MCF 10A (cell line): ENCODE measurements at regions not wholly inside any gene's neighbourhood (a gene's known extent, or its start where the extent isn't known, plus 50 kb on each side); places are given as distances from the start of the nearest gene placed in this dataset.
A peak's percentile ranks its signal among the peaks of the same experiment; 100 is the strongest.

Experiments used
- BruUV-seq: library from RNA; stranded (reverse); fragments of 400-500 nt; replicated peaks from 2 replicates; lab custom pipeline; 2021; lab: Mats Ljungman, UMichigan
- CTCF ChIA-PET: fragments of 300-600 bp; sonication (Branson Sonifier 250); formaldehyde crosslinking; extraction: SDS; loops from one replicate; lab custom pipeline; 2021; ENCODE audit warnings: antibody characterized with exemption, inconsistent platforms; lab: Yijun Ruan, JAX
- POLR2A ChIA-PET: fragments of 300-600, 350-650 bp; sonication (Branson Sonifier 250); formaldehyde crosslinking; extraction: SDS; loops from one replicate; lab custom pipeline; 2020; ENCODE audit warnings: antibody characterized with exemption, inconsistent platforms; lab: Yijun Ruan, JAX
- DNase-seq: peaks from one replicate; pipeline ENCODE4 v3.0.0-alpha.2; 2018; ENCODE audit not compliant: unreplicated experiment
- H3K27ac Mint-ChIP-seq: one replicate; pipeline ENCODE4 v1.8.0; 2022; ENCODE audit warnings: mild to moderate bottlenecking, low read depth, mixed read lengths; ENCODE audit not compliant: unreplicated experiment
- H3K27me3 Mint-ChIP-seq: one replicate; pipeline ENCODE4 v1.8.0; 2022; ENCODE audit warnings: mixed read lengths; ENCODE audit not compliant: insufficient read depth, unreplicated experiment
- H3K36me3 Mint-ChIP-seq: one replicate; pipeline ENCODE4 v1.8.0; 2022; ENCODE audit warnings: mild to moderate bottlenecking, moderate library complexity, mixed read lengths; ENCODE audit not compliant: insufficient read depth, unreplicated experiment
- H3K4me1 Mint-ChIP-seq: one replicate; pipeline ENCODE4 v1.8.0; 2022; ENCODE audit warnings: mixed read lengths; ENCODE audit not compliant: insufficient read depth, unreplicated experiment
- H3K4me3 Mint-ChIP-seq: one replicate; pipeline ENCODE4 v1.8.0; 2022; ENCODE audit warnings: mild to moderate bottlenecking, moderate library complexity, mixed read lengths; ENCODE audit not compliant: unreplicated experiment
- H3K9me3 Mint-ChIP-seq: one replicate; pipeline ENCODE4 v1.8.0; 2022; ENCODE audit warnings: mixed read lengths; ENCODE audit not compliant: unreplicated experiment
- intact Hi-C: fragments of 100-400 bp; cut with micrococcal nuclease; formaldehyde crosslinking; loops from 2 replicates; pipeline ENCODE4 v1.14.1; 2022
- TF ChIP-seq, protein P1 (sequence below): fragments of 200-600 bp; IDR thresholded peaks from one replicate; pipeline ENCODE4 v1.8.0; 2022; ENCODE audit warnings: antibody characterized with exemption, mild to moderate bottlenecking; ENCODE audit not compliant: unreplicated experiment

DNA sequence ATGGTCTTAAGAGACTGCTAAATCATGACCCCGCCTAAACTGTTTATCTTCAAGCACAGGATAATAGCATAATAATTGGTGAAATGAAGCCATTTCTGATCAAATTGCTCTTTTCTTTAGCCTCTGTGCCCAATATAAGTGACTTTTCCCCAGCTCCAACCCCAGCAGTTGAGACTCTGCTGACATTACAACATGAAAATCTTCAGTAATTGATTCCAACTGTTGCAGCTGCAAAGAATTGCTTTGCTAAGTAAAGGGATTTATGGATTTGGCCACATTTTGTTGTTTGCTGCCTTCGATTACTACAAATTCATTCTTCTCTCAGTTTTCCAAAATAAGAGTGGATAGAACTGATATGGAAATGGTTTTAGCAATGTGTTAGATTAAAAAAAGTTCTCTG, 576.7 kb upstream of the LRRC4C start:
- H3K4me3 Mint-ChIP-seq = no peak overlapping the region

DNA sequence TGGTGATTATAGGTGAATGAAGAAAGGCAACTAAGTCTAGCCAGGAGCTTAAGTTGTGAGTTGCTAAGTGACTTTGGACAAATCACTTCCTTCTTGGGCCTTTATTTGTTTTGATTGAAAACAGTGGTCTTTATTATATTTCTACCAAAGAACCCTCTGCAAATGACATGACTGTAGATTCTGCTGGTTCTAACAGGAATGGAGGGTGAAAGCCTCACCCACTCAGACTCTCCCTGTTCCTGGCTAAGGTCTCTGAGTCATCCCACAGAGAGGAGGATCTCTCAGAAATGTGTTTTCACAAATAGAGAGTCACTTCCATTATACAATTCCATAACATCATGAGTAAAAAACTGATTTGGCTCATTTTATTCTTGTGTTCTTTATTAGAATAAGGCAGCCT, 583.9 kb upstream of the LRRC4C start:
- intact Hi-C loops = no loop called here
- peak overlapping the region; percentile 51 for H3K27ac Mint-ChIP-seq
- TF ChIP-seq, protein P1, sequence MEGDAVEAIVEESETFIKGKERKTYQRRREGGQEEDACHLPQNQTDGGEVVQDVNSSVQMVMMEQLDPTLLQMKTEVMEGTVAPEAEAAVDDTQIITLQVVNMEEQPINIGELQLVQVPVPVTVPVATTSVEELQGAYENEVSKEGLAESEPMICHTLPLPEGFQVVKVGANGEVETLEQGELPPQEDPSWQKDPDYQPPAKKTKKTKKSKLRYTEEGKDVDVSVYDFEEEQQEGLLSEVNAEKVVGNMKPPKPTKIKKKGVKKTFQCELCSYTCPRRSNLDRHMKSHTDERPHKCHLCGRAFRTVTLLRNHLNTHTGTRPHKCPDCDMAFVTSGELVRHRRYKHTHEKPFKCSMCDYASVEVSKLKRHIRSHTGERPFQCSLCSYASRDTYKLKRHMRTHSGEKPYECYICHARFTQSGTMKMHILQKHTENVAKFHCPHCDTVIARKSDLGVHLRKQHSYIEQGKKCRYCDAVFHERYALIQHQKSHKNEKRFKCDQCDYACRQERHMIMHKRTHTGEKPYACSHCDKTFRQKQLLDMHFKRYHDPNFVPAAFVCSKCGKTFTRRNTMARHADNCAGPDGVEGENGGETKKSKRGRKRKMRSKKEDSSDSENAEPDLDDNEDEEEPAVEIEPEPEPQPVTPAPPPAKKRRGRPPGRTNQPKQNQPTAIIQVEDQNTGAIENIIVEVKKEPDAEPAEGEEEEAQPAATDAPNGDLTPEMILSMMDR = no peak
- H3K36me3 Mint-ChIP-seq = peaks cover 6% of the 10 kb centered on the region
- peak; percentile 8 for DNase-seq
- peaks cover 7% of the 10 kb centered on the region for H3K9me3 Mint-ChIP-seq
- H3K4me3 Mint-ChIP-seq = no peak overlapping the region
- POLR2A ChIA-PET = no interaction called here
- H3K4me1 Mint-ChIP-seq = peaks cover 7% of the 10 kb centered on the region
- CTCF ChIA-PET = interaction anchor here (0.6 kb wide), 1 partner anchor 1235 kb away, joined by 3 read pairs; no protein-coding TSS in a partner anchor
- H3K27me3 Mint-ChIP-seq = no peaks in the 10 kb centered on the region
- no TSS peak for BruUV-seq

More for the DNA sequence above, 576.7 kb upstream of the LRRC4C start:
- DNase-seq = no peak
- Mint-ChIP-seq H3K4me1 (no peaks in the 10 kb centered on the region), H3K27me3 (no peaks in the 10 kb centered on the region), H3K9me3 (no peaks in the 10 kb centered on the region), H3K36me3 (no peaks in the 10 kb centered on the region), H3K27ac (no peak overlapping the region)
- intact Hi-C loops = no loop called here
- ChIA-PET POLR2A (interaction anchor here (1.1 kb wide), 1 partner anchor 13 kb away, joined by 3 read pairs; no protein-coding TSS in a partner anchor), CTCF (interaction anchor here (0.7 to 0.9 kb wide), 2 partner anchors 9 to 10 kb away, joined by 3 read pairs; no protein-coding TSS in a partner anchor)
- BruUV-seq = no TSS peak
- TF ChIP-seq, protein P1 = no peak

DNA sequence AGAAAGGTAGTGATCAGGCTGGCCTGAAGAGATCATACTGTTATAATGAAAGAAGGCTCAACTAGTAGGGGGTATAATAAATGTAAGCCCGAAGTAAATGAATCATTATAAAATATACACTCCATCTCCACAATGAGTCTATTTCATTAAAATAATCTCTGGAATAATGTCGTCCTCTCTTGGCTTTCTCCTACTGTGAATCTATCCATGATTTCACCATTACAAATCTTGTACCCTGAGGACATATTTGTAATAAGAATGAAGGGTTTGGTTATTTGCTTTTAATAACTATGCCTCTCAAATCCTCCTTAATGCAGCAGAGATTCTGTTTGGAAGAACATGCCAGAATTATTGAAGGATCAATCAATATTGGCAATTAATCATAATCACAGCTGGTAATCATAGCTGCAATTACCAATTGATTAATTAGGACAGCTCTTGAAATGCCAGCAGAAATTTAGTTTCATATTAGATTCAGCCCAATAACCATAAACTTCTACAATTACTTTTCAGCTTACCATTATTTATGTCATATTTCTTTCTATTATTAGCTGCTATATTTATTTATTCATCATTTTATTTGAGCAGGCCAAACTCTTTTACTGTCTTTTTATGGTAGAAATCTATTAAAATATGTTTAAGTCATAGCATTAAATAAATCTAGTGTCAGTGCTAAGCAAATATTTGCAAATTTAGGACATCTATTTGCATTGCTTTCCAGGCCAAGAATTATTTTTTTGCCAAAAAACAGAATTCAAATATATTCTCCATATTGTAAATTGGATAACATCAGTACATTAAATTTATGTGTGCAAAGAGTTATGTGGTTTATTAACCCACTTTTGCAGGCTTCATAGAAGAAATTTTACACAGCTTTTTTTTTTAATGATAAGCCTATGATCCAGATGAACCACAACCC, 588.4 kb upstream of the LRRC4C start:
- intact Hi-C loops = no loop called here
- Mint-ChIP-seq H3K36me3 (peaks cover 6% of the 10 kb centered on the region), H3K27ac (no peak overlapping the region), H3K4me1 (peaks cover 6% of the 10 kb centered on the region), H3K4me3 (no peak overlapping the region), H3K27me3 (no peaks in the 10 kb centered on the region), H3K9me3 (peaks cover 7% of the 10 kb centered on the region)
- ChIA-PET CTCF (no interaction called here), POLR2A (no interaction called here)
- TF ChIP-seq, protein P1 = no peak
- no peak for DNase-seq
- no TSS peak for BruUV-seq

DNA sequence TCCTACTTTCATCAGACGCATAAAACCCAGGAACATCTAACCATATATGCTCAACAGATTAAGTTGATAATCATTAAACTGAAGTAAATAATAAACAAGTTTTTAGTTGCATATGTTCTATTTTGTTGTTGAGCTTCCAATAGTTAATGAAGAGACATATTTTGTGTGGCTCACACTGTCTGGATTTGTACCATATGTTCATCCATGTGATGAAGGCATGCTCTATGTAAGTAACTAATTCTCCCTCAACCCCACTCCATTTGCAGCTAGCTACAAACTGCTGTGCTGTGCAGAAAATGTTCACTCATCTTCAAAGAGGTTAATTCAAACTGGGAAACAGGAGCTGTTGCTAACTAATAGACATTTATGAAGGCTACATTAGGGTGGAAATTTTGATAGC, 589.7 kb upstream of the LRRC4C start:
- H3K9me3 Mint-ChIP-seq = peaks cover 7% of the 10 kb centered on the region
- H3K36me3 Mint-ChIP-seq = peaks cover 6% of the 10 kb centered on the region
- ChIA-PET CTCF (interaction anchor here (0.7 kb wide), 1 partner anchor 92 kb away, joined by 4 read pairs; no protein-coding TSS in a partner anchor), POLR2A (interaction anchor here (0.6 kb wide), 1 partner anchor 13 kb away, joined by 3 read pairs; no protein-coding TSS in a partner anchor)
- no peak overlapping the region for H3K4me3 Mint-ChIP-seq
- H3K27me3 Mint-ChIP-seq = no peaks in the 10 kb centered on the region
- intact Hi-C loops = no loop called here
- no peak overlapping the region for H3K27ac Mint-ChIP-seq
- no peaks in the 10 kb centered on the region for H3K4me1 Mint-ChIP-seq
- no peak for DNase-seq
- no TSS peak for BruUV-seq
- TF ChIP-seq, protein P1 = no peak
